Body of pancreas (tissue), 4 donors: ENCODE measurements at regions not wholly inside any gene's neighbourhood (a gene's known extent, or its start where the extent isn't known, plus 50 kb on each side); places are given as distances from the start of the nearest gene placed in this dataset.

ENCODE experiments used
- POLR2A ChIP-seq, 3 donors: fragments of 450-650 bp; IDR thresholded peaks; one replicate each; pipeline ENCODE4 v1.6.1; 2016; ENCODE audit warnings: antibody characterized with exemption in 3 of 3, mild to moderate bottlenecking in 2 of 3
- TF ChIP-seq, protein P1 (sequence below), 7 experiments: fragments of 450-650 bp in 4 of 7; fragments of 200-600 bp in 3 of 7; sonication (generic) in 3 of 7; IDR thresholded peaks; one replicate each; pipeline ENCODE4 v1.5.1; 2016 to 2019; ENCODE audit warnings: antibody characterized with exemption in 7 of 7

DNA sequence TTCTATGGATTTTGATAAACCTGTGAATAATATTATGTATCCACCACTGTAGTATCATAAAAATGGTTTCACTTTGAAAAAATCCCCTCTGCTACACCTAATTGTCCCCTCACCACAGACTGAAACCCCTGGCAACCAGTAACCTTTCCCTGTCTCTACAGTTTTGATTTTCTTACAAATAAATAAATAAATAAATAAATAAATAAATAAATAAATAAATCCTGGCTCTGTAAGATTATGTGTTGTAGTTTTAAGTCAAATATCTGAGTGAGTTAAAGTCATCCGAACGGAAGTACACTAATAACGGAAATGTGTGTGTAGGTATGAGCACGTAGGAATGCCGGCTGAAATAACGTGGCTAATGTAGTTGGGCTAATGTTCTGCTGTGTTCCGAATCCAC lies 641.5 kb downstream of the GABRG1 start:
- TF ChIP-seq, protein P1, sequence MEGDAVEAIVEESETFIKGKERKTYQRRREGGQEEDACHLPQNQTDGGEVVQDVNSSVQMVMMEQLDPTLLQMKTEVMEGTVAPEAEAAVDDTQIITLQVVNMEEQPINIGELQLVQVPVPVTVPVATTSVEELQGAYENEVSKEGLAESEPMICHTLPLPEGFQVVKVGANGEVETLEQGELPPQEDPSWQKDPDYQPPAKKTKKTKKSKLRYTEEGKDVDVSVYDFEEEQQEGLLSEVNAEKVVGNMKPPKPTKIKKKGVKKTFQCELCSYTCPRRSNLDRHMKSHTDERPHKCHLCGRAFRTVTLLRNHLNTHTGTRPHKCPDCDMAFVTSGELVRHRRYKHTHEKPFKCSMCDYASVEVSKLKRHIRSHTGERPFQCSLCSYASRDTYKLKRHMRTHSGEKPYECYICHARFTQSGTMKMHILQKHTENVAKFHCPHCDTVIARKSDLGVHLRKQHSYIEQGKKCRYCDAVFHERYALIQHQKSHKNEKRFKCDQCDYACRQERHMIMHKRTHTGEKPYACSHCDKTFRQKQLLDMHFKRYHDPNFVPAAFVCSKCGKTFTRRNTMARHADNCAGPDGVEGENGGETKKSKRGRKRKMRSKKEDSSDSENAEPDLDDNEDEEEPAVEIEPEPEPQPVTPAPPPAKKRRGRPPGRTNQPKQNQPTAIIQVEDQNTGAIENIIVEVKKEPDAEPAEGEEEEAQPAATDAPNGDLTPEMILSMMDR (IDR thresholded peaks at IDR 0.05) = no peak
- no peak for TF ChIP-seq POLR2A (IDR thresholded peaks at IDR 0.05)
